ENCODE measurements at regions not wholly inside any gene's neighbourhood (a gene's known extent, or its start where the extent isn't known, plus 50 kb on each side); places are given as distances from the start of the nearest gene placed in this dataset.

DNA sequence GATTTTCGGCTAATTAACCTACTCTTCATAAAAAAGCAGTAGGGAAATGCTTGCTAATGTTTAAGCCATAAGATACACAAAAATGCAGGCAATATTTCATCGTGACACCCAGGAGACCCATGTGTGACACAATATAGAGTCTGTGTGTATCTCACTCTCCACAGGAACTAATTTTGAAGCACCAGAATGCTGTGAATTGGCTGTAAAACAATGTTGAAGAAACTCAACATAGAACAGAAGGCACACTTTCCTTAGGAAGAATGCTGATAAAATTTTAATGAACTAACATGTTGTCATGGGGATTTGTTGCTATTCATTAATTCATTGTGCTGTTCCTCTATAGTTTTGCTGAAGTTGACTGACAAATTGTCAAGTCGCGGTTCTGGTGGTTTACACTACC, 249.4 kb upstream of the TFAP2D start:
- no peak overlapping the region for H3K56ac ChIP-seq (ENCODE audit: extremely low read depth, insufficient read depth, low read length)
- no peak overlapping the region for H2BK20ac ChIP-seq (ENCODE audit: low read depth, low read length)
- WGBS, 2 experiments (ENCODE audit: extremely low coverage in 2 of 2, insufficient read length in 1 of 2) = no CpG with 5 or more reads among the region's 4 CpGs
- no peak for TF ChIP-seq RAD21 (IDR thresholded peaks at IDR 0.05; ENCODE audit: low read length)
- TF ChIP-seq, protein P1, sequence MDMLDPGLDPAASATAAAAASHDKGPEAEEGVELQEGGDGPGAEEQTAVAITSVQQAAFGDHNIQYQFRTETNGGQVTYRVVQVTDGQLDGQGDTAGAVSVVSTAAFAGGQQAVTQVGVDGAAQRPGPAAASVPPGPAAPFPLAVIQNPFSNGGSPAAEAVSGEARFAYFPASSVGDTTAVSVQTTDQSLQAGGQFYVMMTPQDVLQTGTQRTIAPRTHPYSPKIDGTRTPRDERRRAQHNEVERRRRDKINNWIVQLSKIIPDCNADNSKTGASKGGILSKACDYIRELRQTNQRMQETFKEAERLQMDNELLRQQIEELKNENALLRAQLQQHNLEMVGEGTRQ (IDR thresholded peaks at IDR 0.05; ENCODE audit: low read depth, low read length) = no peak
- TF ChIP-seq RFX5 (IDR thresholded peaks at IDR 0.05; ENCODE audit: low read depth, low read length) = no peak
- TF ChIP-seq, protein P2, sequence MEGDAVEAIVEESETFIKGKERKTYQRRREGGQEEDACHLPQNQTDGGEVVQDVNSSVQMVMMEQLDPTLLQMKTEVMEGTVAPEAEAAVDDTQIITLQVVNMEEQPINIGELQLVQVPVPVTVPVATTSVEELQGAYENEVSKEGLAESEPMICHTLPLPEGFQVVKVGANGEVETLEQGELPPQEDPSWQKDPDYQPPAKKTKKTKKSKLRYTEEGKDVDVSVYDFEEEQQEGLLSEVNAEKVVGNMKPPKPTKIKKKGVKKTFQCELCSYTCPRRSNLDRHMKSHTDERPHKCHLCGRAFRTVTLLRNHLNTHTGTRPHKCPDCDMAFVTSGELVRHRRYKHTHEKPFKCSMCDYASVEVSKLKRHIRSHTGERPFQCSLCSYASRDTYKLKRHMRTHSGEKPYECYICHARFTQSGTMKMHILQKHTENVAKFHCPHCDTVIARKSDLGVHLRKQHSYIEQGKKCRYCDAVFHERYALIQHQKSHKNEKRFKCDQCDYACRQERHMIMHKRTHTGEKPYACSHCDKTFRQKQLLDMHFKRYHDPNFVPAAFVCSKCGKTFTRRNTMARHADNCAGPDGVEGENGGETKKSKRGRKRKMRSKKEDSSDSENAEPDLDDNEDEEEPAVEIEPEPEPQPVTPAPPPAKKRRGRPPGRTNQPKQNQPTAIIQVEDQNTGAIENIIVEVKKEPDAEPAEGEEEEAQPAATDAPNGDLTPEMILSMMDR (conservative IDR thresholded peaks at IDR 0.05; ENCODE audit: low read depth, low read length) = no peak
- TF ChIP-seq CEBPB (IDR thresholded peaks at IDR 0.05; ENCODE audit: low read depth, low read length) = no peak
- TF ChIP-seq MXI1 (IDR thresholded peaks at IDR 0.05; ENCODE audit: borderline replicate concordance, low read depth, low read length) = no peak
- no peak for TF ChIP-seq BHLHE40 (IDR thresholded peaks at IDR 0.05; ENCODE audit: low read depth, low read length)
- TF ChIP-seq RCOR1 (IDR thresholded peaks at IDR 0.05; ENCODE audit: insufficient replicate concordance, low read length) = no peak
- no peak for TF ChIP-seq MAFK (IDR thresholded peaks at IDR 0.05; ENCODE audit: low read depth, low read length)
- DNase-seq (no peak), ATAC-seq (ENCODE audit: low read depth) (no peak)
- no peaks in the 10 kb centered on the region for H3K9me1 ChIP-seq (ENCODE audit: insufficient read depth, low read length)
- no peaks in the 10 kb centered on the region for H3K27me3 ChIP-seq (ENCODE audit: control insufficient read depth, insufficient read depth, low read length)
- H3K4me2 ChIP-seq (ENCODE audit: low read depth, low read length) = no peak overlapping the region
- no peaks in the 10 kb centered on the region for H3K79me1 ChIP-seq (ENCODE audit: low read depth in 1 of 2, low read length in 2 of 2)
- no peaks in the 10 kb centered on the region for H3K36me3 ChIP-seq (ENCODE audit: control insufficient read depth, insufficient read depth, low read length)
- H3K4me1 ChIP-seq (ENCODE audit: control insufficient read depth, insufficient read depth, low read length) = no peaks in the 10 kb centered on the region
- no TSS peak for BruUV-seq (replicated peaks)
- no peak overlapping the region for H2BK15ac ChIP-seq (ENCODE audit: low read depth, low read length)
- H4K20me1 ChIP-seq (ENCODE audit: insufficient read depth, low read length) = no peaks in the 10 kb centered on the region
- intact Hi-C loops (cut with micrococcal nuclease) (no loop called here), in situ Hi-C loops (cut with MboI; ENCODE audit: low sequenced_read_pairs) (no loop called here), dilution Hi-C loops (cut with HindIII; ENCODE audit: low sequenced_read_pairs, unreplicated experiment) (no loop called here)
- H2AFZ ChIP-seq (replicated peaks; ENCODE audit: low read length, poor library complexity) = no peak overlapping the region
- H3K4me3 ChIP-seq (ENCODE audit: insufficient read depth, low read depth, low read length) = no peak overlapping the region
- H3K18ac ChIP-seq (ENCODE audit: low read depth, low read length) = no peak overlapping the region
- no peak overlapping the region for H2BK120ac ChIP-seq (ENCODE audit: low read depth, low read length)
- H2AK9ac ChIP-seq (replicated peaks; ENCODE audit: low read depth, low read length, poor library complexity) = no peak overlapping the region
- no peak overlapping the region for H4K8ac ChIP-seq (ENCODE audit: low read depth in 2 of 2, low read length in 2 of 2)
- H2BK5ac ChIP-seq (ENCODE audit: low read depth, low read length, poor library complexity, severe bottlenecking) = no peak overlapping the region
- H4K5ac ChIP-seq (ENCODE audit: low read depth, low read length) = no peak overlapping the region
- H3K9me3 ChIP-seq (ENCODE audit: control insufficient read depth, insufficient read depth, low read length) = no peaks in the 10 kb centered on the region
- no peak overlapping the region for H3K9ac ChIP-seq (ENCODE audit: low read depth, low read length)
- no peak overlapping the region for H4K91ac ChIP-seq (ENCODE audit: insufficient read depth, low read depth, low read length)
- POLR2A ChIA-PET (ENCODE audit: unreplicated experiment) = no interaction called here
- H2AK5ac ChIP-seq (ENCODE audit: low read depth, low read length) = no peak overlapping the region
- CTCF ChIA-PET = no interaction called here
- H3K27ac ChIP-seq (ENCODE audit: insufficient read depth, low read length) = no peak overlapping the region
- no peak overlapping the region for H3K4ac ChIP-seq (ENCODE audit: low read depth, low read length)
- no peak overlapping the region for H3K23ac ChIP-seq (ENCODE audit: low read depth, low read length)
- H3K14ac ChIP-seq (replicated peaks; ENCODE audit: low read depth, low read length) = no peak overlapping the region
